ENCODE measurements at regions not wholly inside any gene's neighbourhood (a gene's known extent, or its start where the extent isn't known, plus 50 kb on each side); places are given as distances from the start of the nearest gene placed in this dataset.
A peak's percentile ranks its signal among the peaks of the same experiment; 100 is the strongest.

DNA sequence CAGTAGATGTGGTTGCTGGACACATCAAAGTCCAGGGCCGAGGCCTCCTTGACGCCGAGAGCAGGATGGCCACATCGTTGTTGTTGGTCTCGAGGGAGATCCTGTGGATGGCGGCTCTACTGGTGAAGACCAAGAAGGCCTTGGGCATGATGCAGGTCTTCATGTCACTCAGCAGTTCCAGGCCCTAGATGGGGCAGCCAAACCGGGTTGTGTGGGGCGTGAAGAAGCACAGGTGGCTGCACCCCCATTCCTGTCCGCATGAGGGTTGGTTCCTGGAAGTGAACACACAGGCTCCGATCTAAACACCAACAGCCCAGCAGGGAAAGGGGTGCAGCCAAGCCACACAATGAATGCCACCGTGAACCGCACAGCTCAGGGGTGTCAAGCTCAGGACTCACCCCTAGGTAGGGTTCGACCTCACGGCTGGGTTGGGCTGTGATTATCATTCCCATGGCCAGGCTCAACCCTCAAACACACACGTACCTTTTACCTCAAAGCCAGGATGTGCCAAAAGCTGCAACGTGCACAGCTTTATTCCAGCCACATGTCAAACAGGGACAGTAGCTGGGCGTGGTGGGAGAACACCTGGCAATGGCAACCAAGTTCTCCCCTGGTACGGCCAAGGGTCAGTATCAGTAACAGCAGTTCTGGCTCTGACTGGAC lies 132.3 kb downstream of the CRYBB2 start:
- H3K36me3 ChIP-seq (ENCODE audit: control insufficient read depth, insufficient read depth, low read length) = peaks cover 13% of the 10 kb centered on the region
- DNase-seq (ENCODE audit: low read depth) = no peak
- FAIRE-seq = peak; percentile 92
- no peak overlapping the region for H3K4me3 ChIP-seq (ENCODE audit: low read depth, low read length)
- no peak for TF ChIP-seq CTCF (IDR thresholded peaks at IDR 0.05; ENCODE audit: insufficient read depth, low read length, severe bottlenecking)
- H3K27me3 ChIP-seq (ENCODE audit: control insufficient read depth, insufficient read depth, low read length) = no peaks in the 10 kb centered on the region

DNA sequence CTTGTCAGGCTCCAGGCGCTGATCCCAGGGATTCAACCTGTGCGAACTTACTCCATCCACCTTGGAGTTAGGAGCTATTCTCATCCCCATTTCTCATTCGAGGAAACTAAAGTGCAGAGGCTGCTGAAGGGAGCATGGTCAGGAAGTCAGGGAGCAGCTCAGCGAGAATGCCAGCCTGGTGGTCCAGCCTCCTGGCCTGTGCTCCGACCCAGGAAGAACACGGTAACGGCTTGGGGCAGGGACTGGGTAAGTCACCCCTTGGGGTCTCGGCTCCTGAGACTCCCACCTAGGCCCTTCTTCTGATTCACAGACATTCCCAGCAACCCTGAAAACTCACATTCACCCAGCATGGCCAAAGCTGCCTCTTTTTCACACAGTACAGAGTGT lies 132.8 kb downstream of the CRYBB2 start:
- TF ChIP-seq CTCF (IDR thresholded peaks at IDR 0.05; ENCODE audit: insufficient read depth, low read length, severe bottlenecking) = no peak
- DNase-seq (ENCODE audit: low read depth) (no peak), FAIRE-seq (no peak)
- H3K36me3 ChIP-seq (ENCODE audit: control insufficient read depth, insufficient read depth, low read length) = peaks cover 13% of the 10 kb centered on the region
- no peaks in the 10 kb centered on the region for H3K27me3 ChIP-seq (ENCODE audit: control insufficient read depth, insufficient read depth, low read length)
- no peak overlapping the region for H3K4me3 ChIP-seq (ENCODE audit: low read depth, low read length)

GRCh38 chr22:25353516-25354445 lies 134.3 kb downstream of the CRYBB2 start:
- Histone ChIP-seq H3K4me3 (ENCODE audit: low read depth, low read length) (no peak overlapping the region), H3K36me3 (ENCODE audit: control insufficient read depth, insufficient read depth, low read length) (peaks cover 18% of the 10 kb centered on the region), H3K27me3 (ENCODE audit: control insufficient read depth, insufficient read depth, low read length) (no peaks in the 10 kb centered on the region)
- DNase-seq (ENCODE audit: low read depth) (no peak), FAIRE-seq (peak; percentile 58)
- TF ChIP-seq CTCF (IDR thresholded peaks at IDR 0.05; ENCODE audit: insufficient read depth, low read length, severe bottlenecking) = no peak

GRCh38 chr22:25354456-25354855 lies 135.0 kb downstream of the CRYBB2 start:
- DNase-seq (ENCODE audit: low read depth) = no peak
- no peak overlapping the region for H3K4me3 ChIP-seq (ENCODE audit: low read depth, low read length)
- no peak for TF ChIP-seq CTCF (IDR thresholded peaks at IDR 0.05; ENCODE audit: insufficient read depth, low read length, severe bottlenecking)
- no peaks in the 10 kb centered on the region for H3K27me3 ChIP-seq (ENCODE audit: control insufficient read depth, insufficient read depth, low read length)
- FAIRE-seq = no peak
- H3K36me3 ChIP-seq (ENCODE audit: control insufficient read depth, insufficient read depth, low read length) = peaks cover 19% of the 10 kb centered on the region

- peaks cover 24% of the 10 kb centered on the region for H3K36me3 ChIP-seq (ENCODE audit: control insufficient read depth, insufficient read depth, low read length)
- FAIRE-seq = no peak
Measured at GRCh38 chr22:25357132-25357455, 137.7 kb downstream of the CRYBB2 start.

More at GRCh38 chr22:25357132-25357455, 137.7 kb downstream of the CRYBB2 start:
- no peak for DNase-seq (ENCODE audit: low read depth)
- no peak for TF ChIP-seq CTCF (IDR thresholded peaks at IDR 0.05; ENCODE audit: insufficient read depth, low read length, severe bottlenecking)
- Histone ChIP-seq H3K4me3 (ENCODE audit: low read depth, low read length) (no peak overlapping the region), H3K27me3 (ENCODE audit: control insufficient read depth, insufficient read depth, low read length) (no peaks in the 10 kb centered on the region)
